Transverse colon (tissue), 4 donors: ENCODE measurements at regions not wholly inside any gene's neighbourhood (a gene's known extent, or its start where the extent isn't known, plus 50 kb on each side); places are given as distances from the start of the nearest gene placed in this dataset.

Experiments used
- DNase-seq: peaks from one replicate; pipeline ENCODE4 v3.0.0-alpha.2; 2019
- H3K27ac ChIP-seq, 4 donors: fragments of 200-600 bp; sonication (generic); 2 replicates each; pipeline ENCODE4 v1.5.1; 2016 to 2018; ENCODE audit warnings: inconsistent platforms in 4 of 4
- H3K27me3 ChIP-seq: fragments of 200-600 bp; sonication (generic); 2 replicates; pipeline ENCODE4 v1.5.1; 2017; ENCODE audit warnings: inconsistent platforms
- H3K36me3 ChIP-seq, 4 donors: fragments of 200-600 bp; sonication (generic); 2 replicates each; pipeline ENCODE4 v1.5.1; 2017 to 2019; ENCODE audit warnings: inconsistent platforms in 4 of 4
- H3K4me1 ChIP-seq, 4 donors: fragments of 200-600 bp; sonication (generic); 2 replicates each; pipeline ENCODE4 v1.5.1; 2017 to 2020; ENCODE audit warnings: inconsistent platforms in 4 of 4
- H3K4me3 ChIP-seq, 4 donors: fragments of 200-600 bp; sonication (generic); 1 replicate in 1 of 4; 2 replicates in 3 of 4; pipeline versions ENCODE4 v1.5.1 to v1.6.1; 2017 to 2019; ENCODE audit warnings: inconsistent platforms in 4 of 4
- H3K9me3 ChIP-seq, 2 donors: fragments of 200-600 bp; sonication (generic); 2 replicates each; pipeline ENCODE4 v1.5.1; 2017 to 2019; ENCODE audit warnings: inconsistent platforms in 2 of 2
- CTCF ChIP-seq, 5 experiments: fragments of 200-600 bp in 3 of 5; fragments of 450-650 bp in 2 of 5; sonication (generic) in 3 of 5; IDR thresholded peaks; 1 replicate in 2 of 5; 2 replicates in 3 of 5; pipeline ENCODE4 v1.5.1; 2016 to 2017; ENCODE audit warnings: antibody characterized with exemption in 5 of 5, inconsistent platforms in 3 of 5, mild to moderate bottlenecking in 2 of 5, moderate library complexity in 1 of 5
- EP300 ChIP-seq: sonication (generic); formaldehyde crosslinking; IDR thresholded peaks from one replicate; pipeline ENCODE4 v1.6.1; 2017; ENCODE audit warnings: antibody characterized with exemption, low read depth
- POLR2A ChIP-seq: fragments of 450-650 bp; IDR thresholded peaks from one replicate; pipeline ENCODE4 v1.6.1; 2016; ENCODE audit warnings: antibody characterized with exemption, mild to moderate bottlenecking, moderate library complexity
- POLR2AphosphoS5 ChIP-seq, 3 donors: sonication (generic); formaldehyde crosslinking; IDR thresholded peaks; one replicate each; pipeline ENCODE4 v1.6.1; 2016; ENCODE audit warnings: antibody characterized with exemption in 3 of 3
- WGBS, 2 donors: methylation state at CpG; one replicate each; pipeline ENCODE4 v1.1.5; 2018; ENCODE audit warnings: low coverage in 1 of 2; 5-methylcytosine and 5-hydroxymethylcytosine counted together
- in situ Hi-C, 4 donors: fragments of 200-750 bp; cut with MboI; loops; one replicate each; pipeline versions ENCODE4 v1.15.0 to v1.15.1; 2017; ENCODE audit warnings: low sequenced_read_pairs in 3 of 4, low pct_ligation_motif_present in 1 of 4, low pct_unique_long_range_greater_than_20kb in 1 of 4
- intact Hi-C: fragments of 100-400 bp; cut with DNase I; formaldehyde crosslinking; loops from one replicate; pipeline ENCODE4 v1.15.1; 2023; ENCODE audit warnings: low total_unique reads

GRCh38 chr4:14693728-14694127, 308.6 kb upstream of the CPEB2 start:
- no peaks in the 10 kb centered on the region for H3K36me3 ChIP-seq
- no peak overlapping the region for H3K4me3 ChIP-seq
- in situ Hi-C loops = no loop called here

GRCh38 chr4:14695095-14695845, 307.0 kb upstream of the CPEB2 start:
- H3K27me3 ChIP-seq = no peaks in the 10 kb centered on the region
- WGBS, 2 donors = 67 to 76% methylated on average over 6 of the region's 6 CpGs
- intact Hi-C loops = no loop called here
- no peaks in the 10 kb centered on the region for H3K9me3 ChIP-seq
- no peaks in the 10 kb centered on the region for H3K36me3 ChIP-seq
- TF ChIP-seq EP300 (no peak), CTCF (IDR thresholded peaks at IDR 0.05) (no peak), POLR2AphosphoS5 (IDR thresholded peaks at IDR 0.05) (no peak), POLR2A (no peak)
- in situ Hi-C loops = no loop called here
- H3K27ac ChIP-seq = no peak overlapping the region
- H3K4me3 ChIP-seq = no peak overlapping the region
- H3K4me1 ChIP-seq = no peaks in the 10 kb centered on the region
- DNase-seq = no peak

More at GRCh38 chr4:14693728-14694127, 308.6 kb upstream of the CPEB2 start:
- no peak overlapping the region for H3K27ac ChIP-seq
- no peaks in the 10 kb centered on the region for H3K27me3 ChIP-seq
- intact Hi-C loops = no loop called here
- no peak for DNase-seq
- no peak for TF ChIP-seq POLR2AphosphoS5 (IDR thresholded peaks at IDR 0.05)
- no peak for TF ChIP-seq POLR2A
- TF ChIP-seq CTCF (IDR thresholded peaks at IDR 0.05) = no peak
- TF ChIP-seq EP300 = no peak
- H3K4me1 ChIP-seq = no peaks in the 10 kb centered on the region
- no peaks in the 10 kb centered on the region for H3K9me3 ChIP-seq

- H3K4me1 ChIP-seq = no peaks in the 10 kb centered on the region
- no peaks in the 10 kb centered on the region for H3K36me3 ChIP-seq
- intact Hi-C loops = no loop called here
- in situ Hi-C loops = no loop called here
- H3K27me3 ChIP-seq = no peaks in the 10 kb centered on the region
- no peak for TF ChIP-seq POLR2AphosphoS5 (IDR thresholded peaks at IDR 0.05)
- no peak for TF ChIP-seq POLR2A
- no peak for TF ChIP-seq CTCF (IDR thresholded peaks at IDR 0.05)
- no peak for TF ChIP-seq EP300
- DNase-seq = no peak
- H3K4me3 ChIP-seq = no peak overlapping the region
- H3K9me3 ChIP-seq = no peaks in the 10 kb centered on the region
- no peak overlapping the region for H3K27ac ChIP-seq
Measured at GRCh38 chr4:14700083-14700482, 302.2 kb upstream of the CPEB2 start.

GRCh38 chr4:14700544-14700943, 301.7 kb upstream of the CPEB2 start:
- WGBS, 2 donors = 65 to 78% methylated on average over 2 to 3 of the region's 3 CpGs
- TF ChIP-seq EP300 (no peak), CTCF (IDR thresholded peaks at IDR 0.05) (no peak), POLR2A (no peak), POLR2AphosphoS5 (IDR thresholded peaks at IDR 0.05) (no peak)
- no peaks in the 10 kb centered on the region for H3K27me3 ChIP-seq
- H3K27ac ChIP-seq = no peak overlapping the region
- no peaks in the 10 kb centered on the region for H3K4me1 ChIP-seq
- no peak overlapping the region for H3K4me3 ChIP-seq
- no peak for DNase-seq
- in situ Hi-C loops (no loop called here), intact Hi-C loops (no loop called here)
- no peaks in the 10 kb centered on the region for H3K9me3 ChIP-seq
- no peaks in the 10 kb centered on the region for H3K36me3 ChIP-seq
